HG02884 (cell line): ENCODE measurements at regions not wholly inside any gene's neighbourhood (a gene's known extent, or its start where the extent isn't known, plus 50 kb on each side); places are given as distances from the start of the nearest gene placed in this dataset.
"Not testable (repeated sequence)": the region's sequence is repeated elsewhere in the genome, so short reads cannot be mapped to it uniquely, and the experiment has no call there.

ENCODE experiments used
- ATAC-seq: cut with Tn5 transposase; IDR thresholded peaks from one replicate; pipeline ENCODE4 v1.9.1; 2021; ENCODE audit warnings: mild to moderate bottlenecking, moderate library complexity; ENCODE audit not compliant: unreplicated experiment

- no peak for ATAC-seq
These were observed 841.9 kb downstream of the TMTC2 start for GRCh38 chr12:83528571-83528970.

DNA sequence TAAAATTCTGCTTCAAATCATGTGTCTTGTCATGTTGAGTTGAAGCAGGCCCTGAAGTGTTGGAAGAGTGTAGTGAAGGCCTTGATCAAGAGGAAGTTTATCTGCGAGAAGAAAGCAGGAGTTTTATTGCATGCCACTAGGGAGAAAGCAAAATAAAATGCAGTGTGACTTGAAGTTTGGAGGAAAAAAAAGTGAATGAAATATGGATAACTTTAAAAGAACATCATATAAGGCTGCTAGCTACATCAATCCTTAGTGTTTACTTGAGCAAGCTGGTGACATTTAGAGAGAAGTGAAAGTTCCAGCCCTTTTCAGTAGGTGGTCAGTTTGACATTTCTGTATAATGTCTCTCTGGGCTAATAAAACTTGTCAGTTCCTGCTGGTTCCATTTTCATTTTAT, 841.1 kb downstream of the TMTC2 start:
- ATAC-seq: no peak

DNA sequence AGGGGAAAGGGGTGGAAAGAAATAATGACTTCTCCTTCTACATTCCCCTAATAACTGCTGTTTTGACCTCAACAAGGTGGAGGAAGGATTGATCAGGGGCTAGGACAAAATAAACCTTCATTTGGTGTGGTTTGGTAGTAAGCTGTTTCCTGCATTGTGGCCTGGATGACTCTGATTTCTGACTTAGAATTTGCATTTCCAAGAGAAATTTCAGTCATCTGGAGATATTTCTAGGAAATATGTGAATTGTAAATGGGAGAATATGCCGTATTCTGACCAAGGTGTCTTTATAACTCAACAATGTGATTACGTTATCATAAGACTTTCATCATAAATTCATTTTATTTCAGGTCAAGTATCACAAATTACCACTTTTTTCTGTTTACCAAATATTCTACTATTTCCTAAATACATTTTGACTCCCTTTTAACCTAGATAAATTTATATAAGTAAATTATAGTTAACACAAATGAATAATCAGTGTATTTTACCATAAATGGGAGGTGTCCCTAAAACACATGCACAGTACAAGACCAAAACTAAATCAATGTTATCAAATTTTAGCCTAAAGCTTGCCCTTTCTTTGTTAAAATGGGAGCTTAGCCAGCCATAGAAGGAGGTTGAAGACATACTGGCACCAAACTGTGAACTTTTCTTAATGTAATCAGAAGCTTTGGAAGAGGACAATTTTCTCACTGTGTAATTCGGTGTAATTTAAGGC, 828.8 kb downstream of the TMTC2 start:
- ATAC-seq: no peak

GRCh38 chr12:83514372-83514771, 827.7 kb downstream of the TMTC2 start:
- no peak for ATAC-seq

DNA sequence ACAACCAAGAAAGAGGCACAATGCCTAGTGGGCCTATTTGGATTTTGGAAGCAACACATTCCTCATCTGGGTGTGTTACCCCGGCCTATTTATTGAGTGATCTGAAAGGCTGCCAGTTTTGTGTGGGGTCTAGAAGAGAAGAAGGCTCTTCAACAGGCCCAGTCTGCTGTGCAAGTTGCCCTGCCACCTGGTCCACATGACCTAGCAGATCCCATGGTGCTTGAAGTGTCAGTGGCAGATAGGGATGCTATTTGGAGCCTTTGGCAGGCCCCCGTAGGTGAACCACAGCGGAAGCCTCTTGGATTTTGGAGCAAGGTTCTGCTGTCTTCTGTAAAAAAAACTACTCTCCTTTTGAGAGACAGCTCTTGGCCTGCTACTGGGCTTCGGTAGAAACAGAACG, 820.1 kb downstream of the TMTC2 start:
- no peak for ATAC-seq

DNA sequence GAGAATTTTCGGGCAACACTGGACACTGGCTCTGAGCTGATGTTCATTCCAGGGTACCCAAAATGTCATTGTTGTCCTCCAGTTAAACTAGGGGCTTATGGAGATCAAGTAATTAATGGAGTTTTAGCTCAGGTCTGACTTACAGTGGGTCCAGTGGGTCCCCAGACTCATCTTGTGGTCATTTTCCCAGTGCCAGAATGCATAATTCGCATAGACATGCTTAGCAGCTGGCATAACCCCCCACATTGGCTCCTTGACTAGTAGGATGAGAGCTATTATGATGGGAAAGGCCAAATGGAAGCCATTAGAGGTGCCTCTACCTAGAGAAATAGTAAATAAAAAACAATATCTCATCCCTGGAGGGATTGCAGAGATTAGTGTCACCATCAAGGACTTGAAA, 818.9 kb downstream of the TMTC2 start:
- no peak for ATAC-seq

GRCh38 chr12:83499894-83500293, 813.2 kb downstream of the TMTC2 start:
- ATAC-seq: not testable (repeated sequence)

DNA sequence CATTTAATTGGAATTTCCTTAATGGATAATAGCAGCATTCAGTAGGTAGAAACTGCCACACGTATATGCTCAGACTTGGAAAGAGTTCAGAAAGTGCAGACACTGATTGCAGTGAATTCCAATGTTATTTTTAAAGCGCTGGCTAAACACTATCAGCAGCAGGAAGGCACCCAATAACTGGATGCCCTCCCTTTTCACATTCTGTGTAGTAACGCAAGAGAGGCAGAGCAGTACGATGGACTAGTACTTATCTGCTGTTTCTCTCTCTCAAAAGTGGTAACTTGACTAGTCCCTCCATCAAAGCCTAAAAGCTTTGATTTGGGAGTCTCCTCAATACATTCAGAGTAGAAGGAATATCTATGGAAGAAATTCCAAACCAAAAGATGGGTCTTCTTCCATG, 791.0 kb downstream of the TMTC2 start:
- no peak for ATAC-seq

DNA sequence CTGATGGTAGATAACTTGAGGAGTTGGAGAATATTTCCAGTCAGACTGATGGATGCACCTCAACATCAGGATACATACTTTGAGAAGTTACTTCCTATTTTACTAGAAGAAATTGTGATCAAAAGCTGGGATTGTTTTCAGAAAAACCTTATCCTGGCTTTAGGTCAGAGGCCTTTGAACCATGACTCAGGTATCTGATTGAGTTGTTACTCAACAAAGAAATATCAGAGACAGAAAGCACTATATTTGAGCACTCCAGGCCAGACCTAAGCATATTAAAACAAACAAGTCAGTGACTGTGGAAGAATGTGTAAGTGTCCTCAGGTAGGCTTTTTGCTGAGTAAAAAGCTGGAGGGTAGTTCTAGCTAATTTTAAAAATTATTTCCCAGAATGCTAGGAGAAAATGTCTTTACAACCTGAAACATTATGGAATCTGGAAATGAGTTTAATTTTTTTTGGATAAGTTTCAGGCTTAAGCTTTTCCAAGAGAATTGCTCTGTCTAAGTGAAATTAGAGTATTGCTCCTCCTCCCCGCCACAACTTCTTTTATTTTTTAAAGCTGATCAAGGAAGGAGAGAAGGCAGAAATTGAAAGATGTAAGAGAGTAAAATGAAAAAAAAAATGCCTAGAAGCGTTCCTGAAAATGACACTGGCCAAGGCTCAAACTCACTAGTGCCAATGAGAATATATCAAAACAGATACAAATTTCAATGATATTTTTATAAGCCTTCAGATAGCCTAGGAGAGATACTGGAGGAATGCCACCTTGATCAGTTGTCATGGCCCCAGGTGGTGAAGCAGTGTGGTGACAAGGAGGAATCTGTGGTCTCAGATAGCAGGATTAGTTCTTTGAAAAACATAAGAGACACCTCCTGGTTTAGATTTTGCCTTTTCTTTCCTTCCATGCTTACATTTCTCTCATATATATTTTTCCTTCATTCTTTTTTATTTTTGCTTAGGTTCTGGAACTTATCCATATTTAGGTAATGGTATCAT, 790.3 kb downstream of the TMTC2 start:
- no peak for ATAC-seq

GRCh38 chr12:83476006-83476405, 789.3 kb downstream of the TMTC2 start:
- ATAC-seq: no peak

DNA sequence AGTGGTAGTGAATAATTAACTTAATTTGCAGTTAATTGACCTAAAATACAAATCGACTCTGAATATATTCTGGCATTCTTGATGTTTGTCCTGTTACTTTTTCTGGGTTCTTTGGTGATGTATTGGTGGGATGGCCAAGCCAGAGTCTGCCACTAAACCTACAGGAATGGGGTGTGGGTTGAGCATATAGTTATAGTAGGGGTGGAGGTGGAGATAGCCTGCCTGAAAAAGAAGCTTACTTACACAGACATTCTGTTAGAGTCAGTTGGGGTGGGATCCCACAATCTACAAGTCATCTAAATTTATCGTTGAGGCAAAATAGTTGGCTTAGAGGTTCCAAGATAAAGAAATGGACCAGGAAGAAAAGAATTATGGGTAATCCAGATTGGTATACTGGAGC, 787.7 kb downstream of the TMTC2 start:
- no peak for ATAC-seq

DNA sequence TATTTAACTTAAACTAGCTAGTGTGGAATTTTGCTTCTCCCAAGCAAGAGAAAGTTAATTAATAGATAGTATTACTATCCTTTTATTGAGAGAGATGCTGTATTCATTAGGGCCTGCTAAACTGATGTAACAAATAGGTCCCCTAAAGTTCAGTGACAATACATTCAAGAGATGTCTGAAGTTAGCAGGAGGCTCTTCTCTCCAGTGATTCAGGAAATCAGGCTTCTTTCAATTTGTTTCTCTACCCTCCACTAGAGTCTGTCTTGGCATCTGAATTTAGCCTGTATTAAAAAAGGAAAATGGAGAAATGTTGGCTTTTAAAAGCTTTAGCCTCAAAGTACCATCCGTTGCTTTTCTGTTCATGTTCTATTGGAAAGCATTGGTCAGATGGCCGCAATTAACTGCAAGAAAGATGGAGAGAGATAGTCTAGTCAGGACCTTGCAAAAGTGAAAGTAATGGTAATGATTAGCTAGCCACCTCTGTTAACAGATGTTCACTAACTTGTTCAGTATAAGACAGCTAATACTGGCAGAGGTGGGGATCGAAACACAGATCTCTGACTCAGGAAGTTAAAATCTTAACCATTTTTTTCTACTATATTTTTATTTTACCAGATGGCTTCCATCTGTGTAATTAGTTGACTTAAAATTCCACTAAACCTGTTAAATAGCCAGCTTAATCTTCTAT, 786.8 kb downstream of the TMTC2 start:
- ATAC-seq: no peak

- ATAC-seq: no peak
These were observed 786.1 kb downstream of the TMTC2 start for GRCh38 chr12:83472772-83473171.

GRCh38 chr12:83472350-83472749, 785.6 kb downstream of the TMTC2 start:
- ATAC-seq: no peak

DNA sequence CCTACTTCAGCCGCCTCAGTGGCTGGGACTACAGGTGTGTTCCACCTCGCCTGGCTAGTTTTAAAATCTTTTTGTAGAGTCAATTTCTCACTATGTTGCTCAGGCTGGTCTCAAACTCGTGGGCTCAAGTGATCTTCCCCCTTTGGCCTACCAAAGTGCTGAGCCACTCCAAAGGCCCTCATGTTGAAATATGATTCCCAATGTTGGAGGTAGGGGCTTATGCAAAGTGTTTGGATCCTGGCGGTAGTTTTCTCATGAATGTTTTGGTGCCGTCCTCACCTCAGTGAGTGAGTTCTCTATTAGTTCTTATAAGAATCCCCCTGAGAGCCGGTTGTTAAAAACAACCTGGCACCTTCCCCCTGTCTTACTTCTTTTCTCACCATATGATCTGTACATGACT, 784.6 kb downstream of the TMTC2 start:
- ATAC-seq: no peak

GRCh38 chr12:83470749-83471148, 784.0 kb downstream of the TMTC2 start:
- ATAC-seq: no peak

DNA sequence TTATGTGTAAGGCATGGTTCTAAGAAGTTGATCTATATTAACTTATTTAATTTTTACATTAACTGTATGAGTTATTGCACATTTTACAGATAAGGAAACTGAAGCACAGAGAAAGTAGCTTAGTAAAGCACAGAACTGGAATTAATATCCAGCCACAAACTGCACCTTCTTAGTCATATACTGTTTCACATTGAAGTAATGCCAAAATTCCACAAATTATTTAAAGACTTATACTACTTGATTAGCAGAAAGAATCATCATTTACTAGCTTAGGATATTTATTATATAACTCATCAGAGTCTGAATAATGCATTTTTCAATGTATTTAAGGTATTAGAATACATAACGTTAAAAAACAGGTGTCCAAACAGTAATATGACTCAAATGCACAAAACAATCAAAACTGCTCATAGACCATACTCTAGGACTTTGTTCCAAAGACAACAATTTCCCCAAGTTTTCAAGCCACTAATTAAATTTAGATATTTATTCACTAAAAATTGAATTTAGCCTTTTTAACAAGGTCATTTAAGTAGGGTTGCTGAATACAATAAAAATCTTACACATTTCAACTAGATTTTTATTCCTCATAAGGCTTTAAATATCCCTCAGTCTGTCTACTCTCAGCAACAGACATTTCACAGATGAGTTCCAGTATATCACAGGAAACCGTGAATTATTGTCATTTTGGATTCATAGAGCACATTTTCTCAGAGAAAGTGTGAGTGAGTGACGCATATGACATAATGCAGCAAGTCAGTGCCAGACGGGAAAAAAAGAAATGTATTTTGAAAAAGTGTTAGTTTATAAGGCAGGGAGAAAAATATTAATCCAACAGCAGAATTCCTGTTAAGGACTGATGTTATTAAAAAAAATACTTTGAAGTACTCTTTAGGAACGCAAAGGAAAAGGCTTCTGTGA, 782.5 kb downstream of the TMTC2 start:
- no peak for ATAC-seq

DNA sequence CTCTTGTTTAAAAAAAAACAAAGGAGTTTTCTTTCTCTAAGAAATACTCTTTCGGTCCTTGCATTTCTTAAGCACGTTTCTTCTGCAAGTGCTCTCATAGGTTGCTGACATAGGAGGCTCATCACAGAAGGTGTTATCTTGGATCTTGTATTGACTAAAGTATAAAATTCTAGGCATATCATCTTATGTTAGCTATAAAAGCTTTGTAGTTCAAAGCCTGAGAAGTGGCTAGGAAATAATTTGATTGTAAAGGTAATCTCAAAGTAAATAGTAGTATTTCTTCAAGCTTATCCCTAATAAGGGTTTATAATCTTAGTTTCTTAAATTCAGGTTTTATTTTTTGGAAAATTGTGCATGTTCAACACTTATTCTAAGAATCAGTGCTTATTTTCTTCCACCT, 778.9 kb downstream of the TMTC2 start:
- no peak for ATAC-seq

- ATAC-seq: no peak
These were observed 775.7 kb downstream of the TMTC2 start for GRCh38 chr12:83462419-83462818.

DNA sequence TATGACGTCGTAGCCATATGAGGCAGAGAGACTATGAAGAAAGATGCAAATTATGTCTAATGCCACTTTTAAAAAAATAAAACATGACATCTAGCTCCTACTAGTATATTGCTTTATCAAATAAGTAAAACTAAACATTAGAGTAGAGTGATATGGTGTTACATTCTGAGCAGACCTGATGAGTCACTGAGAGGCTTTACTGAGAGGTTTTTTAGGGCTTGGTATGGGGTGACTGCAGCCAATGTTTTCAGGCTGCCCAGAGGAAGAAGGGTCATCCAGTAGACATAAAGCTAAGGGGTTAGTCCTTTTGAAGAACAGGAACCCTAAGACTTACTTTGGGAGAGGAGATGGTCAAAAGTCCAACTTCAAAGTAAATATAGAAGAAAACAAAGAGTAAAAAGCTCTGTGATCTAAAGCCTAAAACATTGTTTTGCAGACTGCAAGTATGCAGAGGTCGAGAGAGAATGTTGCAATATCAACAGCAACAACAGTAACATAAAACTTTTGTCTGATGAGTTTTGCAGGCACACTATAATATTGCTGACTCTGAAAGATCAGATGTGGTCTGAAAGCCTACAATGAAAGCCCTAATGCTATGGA, 774.7 kb downstream of the TMTC2 start:
- ATAC-seq: no peak
